ENCODE measurements at regions not wholly inside any gene's neighbourhood (a gene's known extent, or its start where the extent isn't known, plus 50 kb on each side); places are given as distances from the start of the nearest gene placed in this dataset.

DNA sequence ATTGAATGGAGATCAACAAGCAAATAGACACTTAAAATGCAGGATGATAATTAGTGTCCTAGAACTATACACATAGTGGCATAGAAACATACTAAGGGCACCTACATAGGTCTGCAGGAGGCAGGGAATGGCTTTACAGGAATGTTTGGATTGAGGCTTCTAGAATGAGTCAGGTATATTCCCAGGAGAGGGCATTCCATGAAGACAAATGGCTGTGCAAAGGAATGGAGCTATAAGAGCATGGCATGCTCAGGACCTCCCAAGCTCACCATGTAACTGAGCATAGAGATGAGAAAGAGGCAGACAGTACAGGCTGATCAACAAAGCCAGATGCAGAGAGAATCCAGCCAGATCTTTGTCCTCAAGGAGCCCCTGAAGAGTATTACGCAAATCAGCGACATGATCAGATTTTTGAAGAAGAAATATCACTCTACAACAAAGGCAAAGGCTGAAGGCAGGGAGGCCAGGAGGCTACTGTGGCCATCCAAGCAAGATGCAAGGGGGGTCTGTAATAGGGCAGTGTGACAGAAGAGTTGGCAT lies 211.1 kb upstream of the MTNR1B start:
- POLR2A ChIA-PET: no interaction called here
- CTCF ChIA-PET: no interaction called here
- H3K27ac Mint-ChIP-seq: no peak overlapping the region
- Histone ChIP-seq H3K27ac (ENCODE audit: low read depth in 1 of 2, low read length in 2 of 2) (no peak overlapping the region), H3K9me3 (ENCODE audit: control insufficient read depth in 1 of 2, insufficient read depth in 1 of 2, low read length in 2 of 2) (no peaks in the 10 kb centered on the region), H3K27me3 (ENCODE audit: control insufficient read depth in 1 of 2, insufficient read depth in 2 of 2, low read length in 2 of 2) (no peaks in the 10 kb centered on the region), H3K4me3 (ENCODE audit: low read length) (no peak overlapping the region), H3K4me1 (ENCODE audit: insufficient read depth, low read length) (no peaks in the 10 kb centered on the region), H3K36me3 (ENCODE audit: insufficient read depth, low read length) (no peaks in the 10 kb centered on the region)
- no peak for ATAC-seq (ENCODE audit: poor library complexity)
- H3K4me1 Mint-ChIP-seq (ENCODE audit: low read depth): no peaks in the 10 kb centered on the region
- H3K9me3 Mint-ChIP-seq: no peaks in the 10 kb centered on the region
- no peak for DNase-seq
- H3K4me3 Mint-ChIP-seq: no peak overlapping the region
- H3K36me3 Mint-ChIP-seq (ENCODE audit: low read depth): no peaks in the 10 kb centered on the region
- TF ChIP-seq, protein P1, sequence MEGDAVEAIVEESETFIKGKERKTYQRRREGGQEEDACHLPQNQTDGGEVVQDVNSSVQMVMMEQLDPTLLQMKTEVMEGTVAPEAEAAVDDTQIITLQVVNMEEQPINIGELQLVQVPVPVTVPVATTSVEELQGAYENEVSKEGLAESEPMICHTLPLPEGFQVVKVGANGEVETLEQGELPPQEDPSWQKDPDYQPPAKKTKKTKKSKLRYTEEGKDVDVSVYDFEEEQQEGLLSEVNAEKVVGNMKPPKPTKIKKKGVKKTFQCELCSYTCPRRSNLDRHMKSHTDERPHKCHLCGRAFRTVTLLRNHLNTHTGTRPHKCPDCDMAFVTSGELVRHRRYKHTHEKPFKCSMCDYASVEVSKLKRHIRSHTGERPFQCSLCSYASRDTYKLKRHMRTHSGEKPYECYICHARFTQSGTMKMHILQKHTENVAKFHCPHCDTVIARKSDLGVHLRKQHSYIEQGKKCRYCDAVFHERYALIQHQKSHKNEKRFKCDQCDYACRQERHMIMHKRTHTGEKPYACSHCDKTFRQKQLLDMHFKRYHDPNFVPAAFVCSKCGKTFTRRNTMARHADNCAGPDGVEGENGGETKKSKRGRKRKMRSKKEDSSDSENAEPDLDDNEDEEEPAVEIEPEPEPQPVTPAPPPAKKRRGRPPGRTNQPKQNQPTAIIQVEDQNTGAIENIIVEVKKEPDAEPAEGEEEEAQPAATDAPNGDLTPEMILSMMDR (IDR thresholded peaks at IDR 0.05): no peak
- intact Hi-C loops (cut with DNase I, micrococcal nuclease): no loop called here
- no peaks in the 10 kb centered on the region for H3K27me3 Mint-ChIP-seq

DNA sequence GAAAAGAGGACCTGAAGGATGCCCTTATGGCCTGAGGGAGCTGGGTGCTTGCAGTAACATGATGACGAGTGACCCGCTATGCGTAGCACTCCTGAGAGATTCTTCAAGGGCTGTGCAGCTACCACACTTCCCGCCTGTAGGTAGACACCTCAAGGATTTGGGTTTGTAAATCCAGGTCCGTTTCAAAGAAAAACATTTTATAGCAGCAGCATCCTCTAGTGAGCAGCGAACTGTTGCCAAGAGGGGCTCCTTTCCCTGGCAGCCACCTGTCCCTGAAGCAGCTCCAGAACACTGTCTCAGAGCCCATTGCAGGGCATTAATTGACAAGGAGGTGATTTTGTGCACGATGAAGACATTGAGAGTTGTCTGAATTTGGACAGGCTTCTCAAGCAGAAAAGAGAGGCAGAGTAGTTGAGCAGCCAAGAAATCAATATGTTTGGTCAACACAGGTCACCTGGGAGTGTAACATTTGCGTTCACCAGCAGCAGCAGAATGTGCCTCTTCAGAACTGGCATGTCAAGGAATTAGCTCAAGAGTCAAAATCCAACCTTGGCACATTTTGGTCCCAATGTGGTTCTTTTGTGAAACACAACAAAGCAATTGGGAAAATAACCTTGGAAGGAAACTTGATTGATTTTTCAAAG lies 209.8 kb upstream of the MTNR1B start:
- ATAC-seq (ENCODE audit: poor library complexity): no peak
- H3K27me3 Mint-ChIP-seq: no peaks in the 10 kb centered on the region
- TF ChIP-seq, protein P1 (IDR thresholded peaks at IDR 0.05): no peak
- H3K36me3 Mint-ChIP-seq (ENCODE audit: low read depth): no peaks in the 10 kb centered on the region
- intact Hi-C loops (cut with DNase I, micrococcal nuclease): no loop called here
- ChIA-PET POLR2A (no interaction called here), CTCF (no interaction called here)
- no peaks in the 10 kb centered on the region for H3K27me3 ChIP-seq (ENCODE audit: control insufficient read depth in 1 of 2, insufficient read depth in 2 of 2, low read length in 2 of 2)
- no peak overlapping the region for H3K4me3 ChIP-seq (ENCODE audit: low read length)
- no peaks in the 10 kb centered on the region for H3K9me3 Mint-ChIP-seq
- no peak overlapping the region for H3K27ac Mint-ChIP-seq
- no peaks in the 10 kb centered on the region for H3K9me3 ChIP-seq (ENCODE audit: control insufficient read depth in 1 of 2, insufficient read depth in 1 of 2, low read length in 2 of 2)
- no peaks in the 10 kb centered on the region for H3K4me1 Mint-ChIP-seq (ENCODE audit: low read depth)
- H3K27ac ChIP-seq (ENCODE audit: low read depth in 1 of 2, low read length in 2 of 2): no peak overlapping the region
- H3K36me3 ChIP-seq (ENCODE audit: insufficient read depth, low read length): no peaks in the 10 kb centered on the region
- H3K4me3 Mint-ChIP-seq: no peak overlapping the region
- H3K4me1 ChIP-seq (ENCODE audit: insufficient read depth, low read length): no peaks in the 10 kb centered on the region
- no peak for DNase-seq

GRCh38 chr11:92762121-92762540 lies 207.3 kb upstream of the MTNR1B start:
- no peaks in the 10 kb centered on the region for H3K36me3 ChIP-seq (ENCODE audit: insufficient read depth, low read length)
- CTCF ChIA-PET: no interaction called here
- intact Hi-C loops (cut with DNase I, micrococcal nuclease): no loop called here
- no peak overlapping the region for H3K27ac ChIP-seq (ENCODE audit: low read depth in 1 of 2, low read length in 2 of 2)
- Mint-ChIP-seq H3K9me3 (no peaks in the 10 kb centered on the region), H3K27ac (no peak overlapping the region), H3K36me3 (ENCODE audit: low read depth) (no peaks in the 10 kb centered on the region), H3K27me3 (peaks cover 9% of the 10 kb centered on the region), H3K4me3 (no peak overlapping the region), H3K4me1 (ENCODE audit: low read depth) (peaks cover 15% of the 10 kb centered on the region)
- DNase-seq (no peak), ATAC-seq (ENCODE audit: poor library complexity) (no peak)
- TF ChIP-seq, protein P1 (IDR thresholded peaks at IDR 0.05): no peak
- H3K27me3 ChIP-seq (ENCODE audit: control insufficient read depth in 1 of 2, insufficient read depth in 2 of 2, low read length in 2 of 2): peaks cover 0 to 3% of the 10 kb centered on the region in 2 experiments
- no peaks in the 10 kb centered on the region for H3K9me3 ChIP-seq (ENCODE audit: control insufficient read depth in 1 of 2, insufficient read depth in 1 of 2, low read length in 2 of 2)
- H3K4me1 ChIP-seq (ENCODE audit: insufficient read depth, low read length): no peaks in the 10 kb centered on the region
- no peak overlapping the region for H3K4me3 ChIP-seq (ENCODE audit: low read length)
- POLR2A ChIA-PET: no interaction called here
